Hepatocyte (in vitro differentiated cells): ENCODE measurements at regions not wholly inside any gene's neighbourhood (a gene's known extent, or its start where the extent isn't known, plus 50 kb on each side); places are given as distances from the start of the nearest gene placed in this dataset.

Experiments used
- DNase-seq: peaks from one replicate; pipeline ENCODE4 v3.0.0-alpha.2; 2016; ENCODE audit warnings: low spot score
- H2AFZ ChIP-seq: fragments of 200-600 bp; sonication (generic); 2 replicates; pipeline ENCODE4 v1.6.0; 2016; ENCODE audit warnings: antibody characterized with exemption, mild to moderate bottlenecking
- H3K27ac ChIP-seq: fragments of 200-600 bp; sonication (generic); 2 replicates; pipeline ENCODE4 v1.5.1; 2016; ENCODE audit warnings: mild to moderate bottlenecking
- H3K27me3 ChIP-seq: fragments of 200-600 bp; sonication (generic); 2 replicates; pipeline ENCODE4 v1.6.1; 2016
- H3K36me3 ChIP-seq: fragments of 200-600 bp; sonication (generic); replicated peaks from 2 replicates; pipeline ENCODE4 v1.5.1; 2016; ENCODE audit warnings: low read depth; ENCODE audit not compliant: insufficient read depth
- H3K4me1 ChIP-seq: fragments of 200-600 bp; sonication (generic); 2 replicates; pipeline ENCODE4 v1.5.1; 2016; ENCODE audit warnings: mild to moderate bottlenecking, moderate library complexity; ENCODE audit not compliant: insufficient read depth
- H3K4me2 ChIP-seq: fragments of 200-600 bp; sonication (generic); 2 replicates; pipeline ENCODE4 v1.6.0; 2016
- H3K4me3 ChIP-seq: fragments of 200-600 bp; sonication (generic); 2 replicates; pipeline ENCODE4 v1.5.1; 2016; ENCODE audit warnings: mild to moderate bottlenecking
- H3K79me2 ChIP-seq: fragments of 200-600 bp; sonication (generic); 2 replicates; pipeline ENCODE4 v1.6.0; 2017; ENCODE audit warnings: mild to moderate bottlenecking
- H3K9me2 ChIP-seq: fragments of 200-600 bp; sonication (generic); replicated peaks from 2 replicates; pipeline ENCODE4 v1.6.0; 2017; ENCODE audit warnings: mild to moderate bottlenecking; ENCODE audit not compliant: insufficient read depth
- H3K9me3 ChIP-seq: fragments of 200-600 bp; sonication (generic); 2 replicates; pipeline ENCODE4 v1.5.1; 2016; ENCODE audit warnings: low read depth, mild to moderate bottlenecking
- H4K20me1 ChIP-seq: fragments of 200-600 bp; sonication (generic); 2 replicates; pipeline ENCODE4 v1.6.0; 2016; ENCODE audit warnings: mild to moderate bottlenecking; ENCODE audit not compliant: insufficient read depth, poor library complexity, severe bottlenecking
- EZH2 ChIP-seq: fragments of 200-600 bp; sonication (generic); IDR thresholded peaks from 2 replicates; pipeline ENCODE4 v1.6.1; 2016; ENCODE audit warnings: antibody characterized with exemption, mild to moderate bottlenecking, borderline replicate concordance
- EZH2phosphoT487 ChIP-seq: fragments of 200-600 bp; sonication (generic); IDR thresholded peaks from one replicate; pipeline ENCODE4 v1.6.1; 2018; ENCODE audit warnings: antibody characterized with exemption, mild to moderate bottlenecking, low read depth, moderate library complexity; ENCODE audit not compliant: unreplicated experiment, severe bottlenecking
- WGBS: methylation state at CpG from one replicate; pipeline ENCODE4 v1.1.6; 2016; ENCODE audit warnings: low lambda C conversion rate; ENCODE audit errors: missing lambda C conversion rate; 5-methylcytosine and 5-hydroxymethylcytosine counted together
- TF ChIP-seq, protein P1 (sequence below): fragments of 200-600 bp; sonication (generic); IDR thresholded peaks from 2 replicates; pipeline ENCODE4 v1.5.1; 2016; ENCODE audit warnings: antibody characterized with exemption, mild to moderate bottlenecking; ENCODE audit not compliant: poor library complexity

- H3K79me2 ChIP-seq, result no peaks in the 10 kb centered on the region
- WGBS, result 10% methylated on average over 1 of the region's 1 CpG
- peaks cover under 1% of the 10 kb centered on the region for H3K9me3 ChIP-seq
- no peak overlapping the region for H3K4me2 ChIP-seq
- no peak overlapping the region for H3K4me3 ChIP-seq
- H2AFZ ChIP-seq, result no peak overlapping the region
- no peaks in the 10 kb centered on the region for H4K20me1 ChIP-seq
- H3K4me1 ChIP-seq, result no peaks in the 10 kb centered on the region
- no peaks in the 10 kb centered on the region for H3K36me3 ChIP-seq
- no peak overlapping the region for H3K27ac ChIP-seq
- DNase-seq, result no peak
- TF ChIP-seq, protein P1, sequence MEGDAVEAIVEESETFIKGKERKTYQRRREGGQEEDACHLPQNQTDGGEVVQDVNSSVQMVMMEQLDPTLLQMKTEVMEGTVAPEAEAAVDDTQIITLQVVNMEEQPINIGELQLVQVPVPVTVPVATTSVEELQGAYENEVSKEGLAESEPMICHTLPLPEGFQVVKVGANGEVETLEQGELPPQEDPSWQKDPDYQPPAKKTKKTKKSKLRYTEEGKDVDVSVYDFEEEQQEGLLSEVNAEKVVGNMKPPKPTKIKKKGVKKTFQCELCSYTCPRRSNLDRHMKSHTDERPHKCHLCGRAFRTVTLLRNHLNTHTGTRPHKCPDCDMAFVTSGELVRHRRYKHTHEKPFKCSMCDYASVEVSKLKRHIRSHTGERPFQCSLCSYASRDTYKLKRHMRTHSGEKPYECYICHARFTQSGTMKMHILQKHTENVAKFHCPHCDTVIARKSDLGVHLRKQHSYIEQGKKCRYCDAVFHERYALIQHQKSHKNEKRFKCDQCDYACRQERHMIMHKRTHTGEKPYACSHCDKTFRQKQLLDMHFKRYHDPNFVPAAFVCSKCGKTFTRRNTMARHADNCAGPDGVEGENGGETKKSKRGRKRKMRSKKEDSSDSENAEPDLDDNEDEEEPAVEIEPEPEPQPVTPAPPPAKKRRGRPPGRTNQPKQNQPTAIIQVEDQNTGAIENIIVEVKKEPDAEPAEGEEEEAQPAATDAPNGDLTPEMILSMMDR, result no peak
- no peak for TF ChIP-seq EZH2
- TF ChIP-seq EZH2phosphoT487, result no peak
- no peaks in the 10 kb centered on the region for H3K9me2 ChIP-seq
- H3K27me3 ChIP-seq, result no peaks in the 10 kb centered on the region
Measured at GRCh38 chr7:56188823-56189346, 72.7 kb upstream of the NUPR2 start.

GRCh38 chr7:56188376-56188775, 72.2 kb upstream of the NUPR2 start:
- WGBS, result 12% methylated on average over 1 of the region's 1 CpG
- Histone ChIP-seq H4K20me1 (no peaks in the 10 kb centered on the region), H3K27me3 (no peaks in the 10 kb centered on the region), H3K4me3 (no peak overlapping the region), H3K36me3 (no peaks in the 10 kb centered on the region), H3K27ac (no peak overlapping the region), H3K4me1 (no peaks in the 10 kb centered on the region), H3K9me2 (no peaks in the 10 kb centered on the region), H2AFZ (no peak overlapping the region), H3K9me3 (peaks cover 3% of the 10 kb centered on the region), H3K4me2 (no peak overlapping the region), H3K79me2 (no peaks in the 10 kb centered on the region)
- no peak for TF ChIP-seq EZH2
- TF ChIP-seq, protein P1, result no peak
- TF ChIP-seq EZH2phosphoT487, result no peak
- DNase-seq, result no peak

GRCh38 chr7:56181010-56181409, 64.8 kb upstream of the NUPR2 start:
- Histone ChIP-seq H3K79me2 (no peaks in the 10 kb centered on the region), H3K4me2 (no peak overlapping the region), H3K9me3 (peaks cover 3% of the 10 kb centered on the region), H3K27me3 (no peaks in the 10 kb centered on the region), H3K4me3 (no peak overlapping the region), H2AFZ (no peak overlapping the region), H3K4me1 (no peaks in the 10 kb centered on the region), H3K36me3 (no peaks in the 10 kb centered on the region), H3K27ac (no peak overlapping the region), H3K9me2 (no peaks in the 10 kb centered on the region), H4K20me1 (no peaks in the 10 kb centered on the region)
- WGBS, result 51% methylated on average over 2 of the region's 2 CpGs
- TF ChIP-seq, protein P1, result no peak
- TF ChIP-seq EZH2phosphoT487, result no peak
- DNase-seq, result no peak

GRCh38 chr7:56175771-56176170, 59.6 kb upstream of the NUPR2 start:
- TF ChIP-seq, protein P1, result no peak
- no peak for TF ChIP-seq EZH2
- no peak for TF ChIP-seq EZH2phosphoT487
- WGBS, result 87% methylated on average over 13 of the region's 13 CpGs
- Histone ChIP-seq H2AFZ (no peak overlapping the region), H4K20me1 (no peaks in the 10 kb centered on the region), H3K4me2 (no peak overlapping the region), H3K4me1 (no peaks in the 10 kb centered on the region), H3K27ac (no peak overlapping the region), H3K9me2 (no peaks in the 10 kb centered on the region), H3K79me2 (no peaks in the 10 kb centered on the region), H3K9me3 (no peaks in the 10 kb centered on the region), H3K27me3 (no peaks in the 10 kb centered on the region), H3K36me3 (no peaks in the 10 kb centered on the region), H3K4me3 (no peak overlapping the region)
- no peak for DNase-seq
